ENCODE measurements at regions not wholly inside any gene's neighbourhood (a gene's known extent, or its start where the extent isn't known, plus 50 kb on each side); places are given as distances from the start of the nearest gene placed in this dataset.

DNA sequence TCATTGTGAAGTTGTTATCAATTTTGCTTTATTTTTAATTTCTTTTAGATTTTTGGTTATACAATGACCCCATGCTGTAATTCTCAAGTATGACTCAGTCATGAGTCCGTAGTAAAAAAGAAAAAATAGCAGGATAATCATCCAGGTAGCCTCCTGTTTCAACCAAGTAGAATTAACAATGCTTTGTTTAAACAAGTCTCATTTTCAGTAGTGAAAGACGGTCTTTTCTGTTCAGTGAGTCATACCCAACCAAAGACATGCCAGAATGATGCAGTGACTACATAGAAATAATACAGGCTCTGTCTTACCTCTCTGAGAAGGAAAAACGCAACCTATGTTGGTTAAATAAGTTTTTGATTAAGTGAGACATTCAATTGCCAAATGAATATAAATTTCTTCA lies 67.8 kb upstream of the DSC1 start:
- no peak overlapping the region for H4K5ac ChIP-seq (ENCODE audit: insufficient read length, low read depth, low read length)
- POLR2A ChIA-PET (ENCODE audit: partially characterized antibody): no interaction called here
- no peak overlapping the region for H3K4ac ChIP-seq (replicated peaks; ENCODE audit: insufficient read length, low read depth, low read length)
- peaks cover 0 to 5% (median under 1%) of the 10 kb centered on the region in 4 experiments; a peak in 2 of 7 replicates for H3K4me1 ChIP-seq (replicated peaks in 1 of 4; ENCODE audit: control insufficient read depth in 3 of 4, insufficient read depth in 4 of 4, low read length in 3 of 4)
- H3K56ac ChIP-seq (replicated peaks; ENCODE audit: insufficient read length, low read depth, low read length): no peak overlapping the region
- CTCF ChIA-PET (ENCODE audit: partially characterized antibody): no interaction called here
- H3K9me3 ChIP-seq (ENCODE audit: insufficient read depth in 2 of 2, low read depth in 1 of 2, low read length in 1 of 2): no peaks in the 10 kb centered on the region
- H4K8ac ChIP-seq (ENCODE audit: extremely low read depth, insufficient read depth, low read length): no peak overlapping the region
- H2BK12ac ChIP-seq (ENCODE audit: low read depth, low read length): no peak overlapping the region
- FAIRE-seq (no peak), DNase-seq (ENCODE audit: low read depth in 1 of 2, low spot score in 2 of 2) (no peak)
- H3K27ac ChIP-seq (ENCODE audit: low read depth, low read length): no peak overlapping the region
- no peak overlapping the region for H2BK5ac ChIP-seq (ENCODE audit: low read depth, low read length)
- no peak overlapping the region for H2BK120ac ChIP-seq (replicated peaks; ENCODE audit: low read depth, low read length)
- H2AFZ ChIP-seq (ENCODE audit: low read length): no peak overlapping the region
- H2AK5ac ChIP-seq (ENCODE audit: low read depth, low read length): no peak overlapping the region
- no peaks in the 10 kb centered on the region for H3K79me2 ChIP-seq (ENCODE audit: control insufficient read depth in 1 of 2, insufficient read depth in 2 of 2, low read length in 2 of 2)
- H2BK20ac ChIP-seq (ENCODE audit: low read length): no peak overlapping the region
- no peaks in the 10 kb centered on the region for H3K23me2 ChIP-seq (ENCODE audit: low read depth, low read length)
- H3K23ac ChIP-seq (ENCODE audit: insufficient read length): no peak overlapping the region
- H3K4me3 ChIP-seq (ENCODE audit: extremely low read depth in 1 of 4, insufficient read depth in 2 of 4, low read depth in 3 of 4, low read length in 4 of 4): no peak overlapping the region
- H2BK15ac ChIP-seq (ENCODE audit: low read length): no peak overlapping the region
- H3K79me1 ChIP-seq (ENCODE audit: low read depth, low read length): no peaks in the 10 kb centered on the region
- H3K18ac ChIP-seq (ENCODE audit: extremely low read depth, low read length): no peak overlapping the region
- no peaks in the 10 kb centered on the region for H3K36me3 ChIP-seq (ENCODE audit: control insufficient read depth in 2 of 4, insufficient read depth in 4 of 4, low read length in 3 of 4)
- H3K9ac ChIP-seq (replicated peaks in 1 of 4; ENCODE audit: extremely low read depth in 1 of 4, low read depth in 3 of 4, low read length in 3 of 4): no peak overlapping the region
- no peak overlapping the region for H3K14ac ChIP-seq (ENCODE audit: insufficient read length)
- no peaks in the 10 kb centered on the region for H4K20me1 ChIP-seq (replicated peaks in 1 of 2; ENCODE audit: control insufficient read depth in 1 of 2, insufficient read depth in 2 of 2, low read length in 2 of 2)
- no peak overlapping the region for H4K91ac ChIP-seq (replicated peaks; ENCODE audit: insufficient read length, low read length)
- H3K27me3 ChIP-seq (replicated peaks in 1 of 4; ENCODE audit: control insufficient read depth in 3 of 4, extremely low read depth in 1 of 4, insufficient read depth in 3 of 4, low read length in 3 of 4): no peaks in the 10 kb centered on the region
- 59% methylated on average over 3 of the region's 3 CpGs; no CpG with 5 or more reads in 1 of the 2 experiments for WGBS, 2 experiments (ENCODE audit: extremely low coverage in 1 of 2, insufficient coverage in 1 of 2, insufficient read length in 1 of 2, insufficient replicate concordance in 2 of 2, low coverage in 1 of 2, low lambda C conversion rate in 2 of 2, missing lambda C conversion rate in 1 of 2)
- H3K4me2 ChIP-seq (ENCODE audit: insufficient read depth in 1 of 2, low read depth in 2 of 2, low read length in 2 of 2): no peak overlapping the region
- TF ChIP-seq KDM5A (IDR thresholded peaks at IDR 0.05; ENCODE audit: low read length): no peak
- no peak for TF ChIP-seq YY1 (IDR thresholded peaks at IDR 0.05; ENCODE audit: low read depth, low read length)
- no peak for TF ChIP-seq EGR1 (IDR thresholded peaks at IDR 0.05; ENCODE audit: borderline replicate concordance, low read depth, low read length)
- TF ChIP-seq TCF12 (IDR thresholded peaks at IDR 0.05; ENCODE audit: low read depth, low read length): no peak
- no peak for TF ChIP-seq TEAD4 (IDR thresholded peaks at IDR 0.05; ENCODE audit: low read depth, low read length)
- no peak for TF ChIP-seq CBX8 (IDR thresholded peaks at IDR 0.05; ENCODE audit: borderline replicate concordance, low read depth, low read length)
- no peak for TF ChIP-seq SUZ12 (IDR thresholded peaks at IDR 0.05; ENCODE audit: low read length)
- no peak for TF ChIP-seq SP4 (IDR thresholded peaks at IDR 0.05; ENCODE audit: low read length)
- TF ChIP-seq POU5F1 (IDR thresholded peaks at IDR 0.05; ENCODE audit: low read depth, low read length): no peak
- no peak for TF ChIP-seq SIX5 (IDR thresholded peaks at IDR 0.05; ENCODE audit: low read depth, low read length)
- no peak for TF ChIP-seq CBX5 (IDR thresholded peaks at IDR 0.05; ENCODE audit: low read depth, low read length)
- no peak for TF ChIP-seq RFX5 (IDR thresholded peaks at IDR 0.05; ENCODE audit: borderline replicate concordance, low read depth, low read length)
- TF ChIP-seq TAF7 (optimal IDR thresholded peaks at IDR 0.05; ENCODE audit: borderline replicate concordance, low read depth, low read length): no peak

Measured in H1 (cell line).